AG04449 (cell line): ENCODE measurements at regions not wholly inside any gene's neighbourhood (a gene's known extent, or its start where the extent isn't known, plus 50 kb on each side); places are given as distances from the start of the nearest gene placed in this dataset.
A peak's percentile ranks its signal among the peaks of the same experiment; 100 is the strongest.

ENCODE experiments used
- CTCF ChIA-PET: fragments of 350-600 bp; formaldehyde crosslinking; extraction: SDS; loops from one replicate; lab custom pipeline; 2021; ENCODE audit warnings: antibody characterized with exemption; lab: Yijun Ruan, JAX
- POLR2A ChIA-PET: fragments of 400-600, 350-600 bp; formaldehyde crosslinking; extraction: SDS; loops from one replicate; lab custom pipeline; 2020; ENCODE audit warnings: antibody characterized with exemption, inconsistent platforms; lab: Yijun Ruan, JAX
- DNase-seq: peaks from one replicate; pipeline ENCODE4 v3.0.0-alpha.2; 2010; ENCODE audit warnings: low read depth, low spot score
- H3K4me3 ChIP-seq: 2 replicates; pipeline ENCODE4 v1.5.1; 2011; ENCODE audit warnings: low read depth, mild to moderate bottlenecking, control low read depth, low read length
- CTCF ChIP-seq: IDR thresholded peaks from one replicate; pipeline ENCODE4 v1.5.1; 2011; ENCODE audit warnings: mild to moderate bottlenecking, moderate library complexity, low read length, control low read depth, inconsistent platforms; ENCODE audit not compliant: insufficient read depth; ENCODE audit errors: missing control alignments

GRCh38 chr1:118371612-118372011 lies 186.6 kb upstream of the SPAG17 start:
- DNase-seq = no peak
- no peak for TF ChIP-seq CTCF
- no peak overlapping the region for H3K4me3 ChIP-seq
- POLR2A ChIA-PET = no interaction called here
- CTCF ChIA-PET = no interaction called here

GRCh38 chr1:118370861-118371260 lies 185.8 kb upstream of the SPAG17 start:
- no peak overlapping the region for H3K4me3 ChIP-seq
- CTCF ChIA-PET = no interaction called here
- POLR2A ChIA-PET = no interaction called here
- no peak for DNase-seq
- TF ChIP-seq CTCF = no peak

GRCh38 chr1:118366286-118366685 lies 181.3 kb upstream of the SPAG17 start:
- TF ChIP-seq CTCF = no peak
- DNase-seq = no peak
- CTCF ChIA-PET = no interaction called here
- H3K4me3 ChIP-seq = no peak overlapping the region
- POLR2A ChIA-PET = no interaction called here

- CTCF ChIA-PET = no interaction called here
- TF ChIP-seq CTCF = no peak
- no peak overlapping the region for H3K4me3 ChIP-seq
- no peak for DNase-seq
- POLR2A ChIA-PET = interaction anchor here (0.6 kb wide), 1 partner anchor 625 kb away, joined by 3 read pairs; no protein-coding TSS in a partner anchor
Observed at GRCh38 chr1:118364882-118365281, 179.9 kb upstream of the SPAG17 start.

GRCh38 chr1:118363396-118363795 lies 178.4 kb upstream of the SPAG17 start:
- TF ChIP-seq CTCF = no peak
- ChIA-PET POLR2A (no interaction called here), CTCF (no interaction called here)
- no peak for DNase-seq
- no peak overlapping the region for H3K4me3 ChIP-seq

- TF ChIP-seq CTCF = no peak
- POLR2A ChIA-PET = no interaction called here
- DNase-seq = peak; percentile 33
- H3K4me3 ChIP-seq = no peak overlapping the region
- CTCF ChIA-PET = no interaction called here
Observed at GRCh38 chr1:118360817-118361216, 175.8 kb upstream of the SPAG17 start.

GRCh38 chr1:118346936-118347335 lies 161.9 kb upstream of the SPAG17 start:
- CTCF ChIA-PET = no interaction called here
- POLR2A ChIA-PET = no interaction called here
- no peak for DNase-seq
- TF ChIP-seq CTCF = no peak
- no peak overlapping the region for H3K4me3 ChIP-seq
